IPS DF 4.7 (cell line): ENCODE measurements at regions not wholly inside any gene's neighbourhood (a gene's known extent, or its start where the extent isn't known, plus 50 kb on each side); places are given as distances from the start of the nearest gene placed in this dataset.
"Not testable (repeated sequence)": the region's sequence is repeated elsewhere in the genome, so short reads cannot be mapped to it uniquely, and the experiment has no call there.

Experiments used
- DNase-seq: peaks from one replicate; pipeline ENCODE4 v3.0.0-alpha.2; 2013; ENCODE audit warnings: low spot score; ENCODE audit errors: extremely low read depth

GRCh38 chr13:22931576-22931975 lies 249.2 kb upstream of the SGCG start:
- DNase-seq = no peak

- DNase-seq = not testable (repeated sequence)
Measured at GRCh38 chr13:22932632-22933412, 248.0 kb upstream of the SGCG start.

- no peak for DNase-seq
Measured at GRCh38 chr13:22933571-22934181, 247.1 kb upstream of the SGCG start.

GRCh38 chr13:22934744-22935523 lies 245.8 kb upstream of the SGCG start:
- DNase-seq = no peak

GRCh38 chr13:22936228-22936627 lies 244.6 kb upstream of the SGCG start:
- no peak for DNase-seq

GRCh38 chr13:22937241-22937640 lies 243.5 kb upstream of the SGCG start:
- DNase-seq = no peak

- no peak for DNase-seq
Measured at GRCh38 chr13:22937953-22938352, 242.8 kb upstream of the SGCG start.

- no peak for DNase-seq
Measured at GRCh38 chr13:22938576-22938975, 242.2 kb upstream of the SGCG start.

GRCh38 chr13:22939157-22939556 lies 241.6 kb upstream of the SGCG start:
- DNase-seq = no peak

- DNase-seq = no peak
Measured at GRCh38 chr13:22940090-22940710, 240.6 kb upstream of the SGCG start.

- no peak for DNase-seq
Measured at GRCh38 chr13:22940736-22941135, 240.0 kb upstream of the SGCG start.

GRCh38 chr13:22941495-22941894 lies 239.3 kb upstream of the SGCG start:
- DNase-seq = not testable (repeated sequence)

- not testable (repeated sequence) for DNase-seq
Measured at GRCh38 chr13:22942831-22943230, 237.9 kb upstream of the SGCG start.

GRCh38 chr13:22944378-22944777 lies 236.4 kb upstream of the SGCG start:
- DNase-seq = no peak

- DNase-seq = no peak
Measured at GRCh38 chr13:22945321-22946226, 235.2 kb upstream of the SGCG start.

GRCh38 chr13:22948421-22948820 lies 232.4 kb upstream of the SGCG start:
- DNase-seq = no peak

GRCh38 chr13:22952018-22952417 lies 228.8 kb upstream of the SGCG start:
- not testable (repeated sequence) for DNase-seq

- DNase-seq = not testable (repeated sequence)
Measured at GRCh38 chr13:22955147-22955546, 225.6 kb upstream of the SGCG start.

- DNase-seq = not testable (repeated sequence)
Measured at GRCh38 chr13:22956456-22957115, 224.2 kb upstream of the SGCG start.

- DNase-seq = not testable (repeated sequence)
Measured at GRCh38 chr13:22959859-22960258, 220.9 kb upstream of the SGCG start.
